GM23338 (cell line): ENCODE measurements at regions not wholly inside any gene's neighbourhood (a gene's known extent, or its start where the extent isn't known, plus 50 kb on each side); places are given as distances from the start of the nearest gene placed in this dataset.

Experiments
- ATAC-seq: fragments of 200-7000 bp; cut with Tn5 transposase; 3 replicates; pipeline ENCODE4 v1.9.1; 2020
- DNase-seq: peaks from one replicate; pipeline ENCODE4 v3.0.0-alpha.2; 2015; ENCODE audit warnings: low spot score
- H2AFZ ChIP-seq: fragments of 200-600 bp; sonication (generic); 2 replicates; pipeline ENCODE4 v1.8.0; 2016; ENCODE audit warnings: antibody characterized with exemption, mild to moderate bottlenecking, moderate library complexity
- H3F3A ChIP-seq: fragments of 200-600 bp; sonication (generic); replicated peaks from 2 replicates; pipeline ENCODE4 v1.8.0; 2017; ENCODE audit warnings: antibody characterized with exemption, mixed run types, low read depth
- H3K27ac ChIP-seq: fragments of 200-600 bp; sonication (generic); 2 replicates; pipeline ENCODE4 v1.6.1; 2016; ENCODE audit warnings: low read depth
- H3K27me3 ChIP-seq: fragments of 200-600 bp; sonication (generic); 2 replicates; pipeline ENCODE4 v1.8.0; 2016; ENCODE audit warnings: mild to moderate bottlenecking, mixed run types, moderate library complexity; ENCODE audit not compliant: insufficient read depth
- H3K36me3 ChIP-seq: fragments of 200-600 bp; sonication (generic); 2 replicates; pipeline ENCODE4 v1.8.0; 2016; ENCODE audit warnings: mild to moderate bottlenecking; ENCODE audit not compliant: insufficient read depth
- H3K4me1 ChIP-seq: fragments of 200-600 bp; sonication (generic); 2 replicates; pipeline ENCODE4 v1.8.0; 2016; ENCODE audit warnings: mild to moderate bottlenecking, moderate library complexity; ENCODE audit not compliant: insufficient read depth
- H3K4me2 ChIP-seq: fragments of 200-600 bp; sonication (generic); 2 replicates; pipeline ENCODE4 v1.7.1; 2017; ENCODE audit warnings: mixed run types
- H3K4me3 ChIP-seq: fragments of 200-600 bp; sonication (generic); 2 replicates; pipeline ENCODE4 v1.6.1; 2016; ENCODE audit warnings: mixed run types
- H3K79me2 ChIP-seq: fragments of 200-600 bp; sonication (generic); replicated peaks from 2 replicates; pipeline ENCODE4 v1.8.0; 2017; ENCODE audit warnings: mild to moderate bottlenecking; ENCODE audit not compliant: insufficient read depth
- H3K9me2 ChIP-seq: fragments of 200-600 bp; sonication (generic); 2 replicates; pipeline ENCODE4 v1.8.0; 2017; ENCODE audit not compliant: insufficient read depth
- H4K20me1 ChIP-seq: fragments of 200-600 bp; sonication (generic); replicated peaks from 2 replicates; pipeline ENCODE4 v1.8.0; 2017; ENCODE audit warnings: mild to moderate bottlenecking; ENCODE audit not compliant: insufficient read depth
- H3K27ac Mint-ChIP-seq: 2 replicates; pipeline ENCODE4 v1.8.0; 2020; ENCODE audit warnings: inconsistent platforms, mild to moderate bottlenecking, moderate library complexity, mixed read lengths
- H3K27me3 Mint-ChIP-seq: 3 replicates; pipeline ENCODE4 v1.8.0; 2022; ENCODE audit warnings: low read depth, mild to moderate bottlenecking, moderate library complexity, mixed read lengths, inconsistent platforms; ENCODE audit not compliant: insufficient read depth, poor library complexity
- H3K36me3 Mint-ChIP-seq: 3 replicates; pipeline ENCODE4 v1.8.0; 2021; ENCODE audit warnings: low read depth, mild to moderate bottlenecking, inconsistent platforms, moderate library complexity, mixed read lengths
- H3K4me1 Mint-ChIP-seq: 3 replicates; pipeline ENCODE4 v1.8.0; 2020; ENCODE audit warnings: mild to moderate bottlenecking, inconsistent platforms, mixed read lengths
- H3K4me3 Mint-ChIP-seq: 3 replicates; pipeline ENCODE4 v1.8.0; 2021; ENCODE audit warnings: moderate library complexity, mild to moderate bottlenecking, inconsistent platforms, mixed read lengths
- H3K9me3 Mint-ChIP-seq: 3 replicates; pipeline ENCODE4 v1.8.0; 2020; ENCODE audit warnings: moderate library complexity, mild to moderate bottlenecking, inconsistent platforms, mixed read lengths
- CREB1 ChIP-seq: fragments of 250-450 bp; sonication (Bioruptor Pico); IDR thresholded peaks from 2 replicates; pipeline ENCODE4 v1.5.0; 2020; ENCODE audit warnings: low read depth, mild to moderate bottlenecking, moderate library complexity
- CTCF ChIP-seq, 2 experiments: fragments of 200-600 bp in 1 of 2; sonication (generic) in 1 of 2; conservative IDR thresholded peaks; 2 replicates each; pipeline versions ENCODE4 v1.5.1 to v1.6.1; 2016 to 2017; ENCODE audit warnings: antibody characterized with exemption in 2 of 2, low read depth in 2 of 2, mild to moderate bottlenecking in 2 of 2, moderate library complexity in 1 of 2
- EZH2 ChIP-seq: fragments of 200-600 bp; sonication (generic); IDR thresholded peaks from one replicate; pipeline ENCODE4 v1.8.0; 2017; ENCODE audit warnings: antibody characterized with exemption, mild to moderate bottlenecking, low read depth; ENCODE audit not compliant: unreplicated experiment
- NANOG ChIP-seq: IDR thresholded peaks from 2 replicates; pipeline ENCODE4 v1.6.1; 2016; ENCODE audit warnings: antibody characterized with exemption, borderline replicate concordance
- POLR2AphosphoS5 ChIP-seq: IDR thresholded peaks from 2 replicates; pipeline ENCODE4 v1.6.1; 2016; ENCODE audit warnings: antibody characterized with exemption, low read depth
- STAT1 ChIP-seq: IDR thresholded peaks from one replicate; pipeline ENCODE4 v1.6.1; 2016; ENCODE audit warnings: antibody characterized with exemption; ENCODE audit not compliant: unreplicated experiment
- ZNF331 ChIP-seq: fragments of 250-450 bp; sonication (Bioruptor Pico); IDR thresholded peaks from 2 replicates; pipeline ENCODE4 v1.5.0; 2020; ENCODE audit warnings: low read depth, mild to moderate bottlenecking, moderate library complexity
- TF ChIP-seq, protein P1 (sequence below): IDR thresholded peaks from one replicate; pipeline ENCODE4 v1.6.1; 2018; ENCODE audit warnings: antibody characterized with exemption; ENCODE audit not compliant: unreplicated experiment
- TF ChIP-seq, protein P2 (sequence below): IDR thresholded peaks from 2 replicates; pipeline ENCODE4 v1.6.1; 2016; ENCODE audit warnings: antibody characterized with exemption

DNA sequence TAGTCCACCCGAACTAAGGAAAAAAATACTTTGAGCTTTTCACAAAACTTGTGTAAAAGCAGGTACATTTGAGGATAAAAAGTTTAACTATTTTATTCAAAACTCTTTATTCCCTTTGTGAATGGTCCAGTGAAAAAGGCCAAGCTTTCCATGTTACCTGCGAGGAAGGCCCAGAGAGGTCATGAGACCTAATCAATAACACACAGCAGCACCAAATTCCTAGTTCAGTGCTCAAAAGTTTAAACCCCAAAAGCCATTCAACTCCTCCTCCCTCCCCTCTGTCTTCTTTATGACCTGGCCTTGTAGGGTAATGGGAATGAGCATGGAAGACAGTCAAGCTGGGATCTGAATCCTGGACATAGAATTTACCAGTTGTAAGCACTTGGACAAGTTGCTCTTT lies 151.9 kb upstream of the FGGY start (continued):
- TF ChIP-seq, protein P1, sequence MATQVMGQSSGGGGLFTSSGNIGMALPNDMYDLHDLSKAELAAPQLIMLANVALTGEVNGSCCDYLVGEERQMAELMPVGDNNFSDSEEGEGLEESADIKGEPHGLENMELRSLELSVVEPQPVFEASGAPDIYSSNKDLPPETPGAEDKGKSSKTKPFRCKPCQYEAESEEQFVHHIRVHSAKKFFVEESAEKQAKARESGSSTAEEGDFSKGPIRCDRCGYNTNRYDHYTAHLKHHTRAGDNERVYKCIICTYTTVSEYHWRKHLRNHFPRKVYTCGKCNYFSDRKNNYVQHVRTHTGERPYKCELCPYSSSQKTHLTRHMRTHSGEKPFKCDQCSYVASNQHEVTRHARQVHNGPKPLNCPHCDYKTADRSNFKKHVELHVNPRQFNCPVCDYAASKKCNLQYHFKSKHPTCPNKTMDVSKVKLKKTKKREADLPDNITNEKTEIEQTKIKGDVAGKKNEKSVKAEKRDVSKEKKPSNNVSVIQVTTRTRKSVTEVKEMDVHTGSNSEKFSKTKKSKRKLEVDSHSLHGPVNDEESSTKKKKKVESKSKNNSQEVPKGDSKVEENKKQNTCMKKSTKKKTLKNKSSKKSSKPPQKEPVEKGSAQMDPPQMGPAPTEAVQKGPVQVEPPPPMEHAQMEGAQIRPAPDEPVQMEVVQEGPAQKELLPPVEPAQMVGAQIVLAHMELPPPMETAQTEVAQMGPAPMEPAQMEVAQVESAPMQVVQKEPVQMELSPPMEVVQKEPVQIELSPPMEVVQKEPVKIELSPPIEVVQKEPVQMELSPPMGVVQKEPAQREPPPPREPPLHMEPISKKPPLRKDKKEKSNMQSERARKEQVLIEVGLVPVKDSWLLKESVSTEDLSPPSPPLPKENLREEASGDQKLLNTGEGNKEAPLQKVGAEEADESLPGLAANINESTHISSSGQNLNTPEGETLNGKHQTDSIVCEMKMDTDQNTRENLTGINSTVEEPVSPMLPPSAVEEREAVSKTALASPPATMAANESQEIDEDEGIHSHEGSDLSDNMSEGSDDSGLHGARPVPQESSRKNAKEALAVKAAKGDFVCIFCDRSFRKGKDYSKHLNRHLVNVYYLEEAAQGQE: no peak

GRCh38 chr1:59146056-59146455 lies 150.8 kb upstream of the FGGY start:
- no peak overlapping the region for H3K27ac ChIP-seq
- Mint-ChIP-seq H3K27me3 (peaks cover 6% of the 10 kb centered on the region), H3K36me3 (no peaks in the 10 kb centered on the region), H3K4me3 (peak overlapping the region; percentile 74), H3K27ac (no peak overlapping the region), H3K4me1 (peaks cover 27% of the 10 kb centered on the region), H3K9me3 (no peaks in the 10 kb centered on the region)
- H3K4me1 ChIP-seq: peaks cover 30% of the 10 kb centered on the region
- H3K36me3 ChIP-seq: no peaks in the 10 kb centered on the region
- no peak for TF ChIP-seq CREB1 (CRISPR knock-in tag)
- TF ChIP-seq ZNF331 (CRISPR knock-in tag): no peak
- no peak for TF ChIP-seq STAT1
- TF ChIP-seq, protein P1: no peak
- TF ChIP-seq EZH2: no peak
- no peak for TF ChIP-seq NANOG
- TF ChIP-seq, protein P2, sequence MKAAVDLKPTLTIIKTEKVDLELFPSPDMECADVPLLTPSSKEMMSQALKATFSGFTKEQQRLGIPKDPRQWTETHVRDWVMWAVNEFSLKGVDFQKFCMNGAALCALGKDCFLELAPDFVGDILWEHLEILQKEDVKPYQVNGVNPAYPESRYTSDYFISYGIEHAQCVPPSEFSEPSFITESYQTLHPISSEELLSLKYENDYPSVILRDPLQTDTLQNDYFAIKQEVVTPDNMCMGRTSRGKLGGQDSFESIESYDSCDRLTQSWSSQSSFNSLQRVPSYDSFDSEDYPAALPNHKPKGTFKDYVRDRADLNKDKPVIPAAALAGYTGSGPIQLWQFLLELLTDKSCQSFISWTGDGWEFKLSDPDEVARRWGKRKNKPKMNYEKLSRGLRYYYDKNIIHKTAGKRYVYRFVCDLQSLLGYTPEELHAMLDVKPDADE: no peak
- no peak for TF ChIP-seq CTCF (conservative IDR thresholded peaks at IDR 0.05; ENCODE audit: low read depth in 2 of 2)
- TF ChIP-seq POLR2AphosphoS5: no peak
- peak overlapping the region; percentile 67 for H3K4me3 ChIP-seq
- H3F3A ChIP-seq: peaks cover 11% of the 10 kb centered on the region; the same call in 1 of the 2 replicates
- H3K79me2 ChIP-seq: no peaks in the 10 kb centered on the region
- H3K27me3 ChIP-seq: peaks cover 22% of the 10 kb centered on the region
- no peaks in the 10 kb centered on the region for H4K20me1 ChIP-seq
- no peaks in the 10 kb centered on the region; the same call in 1 of the 2 replicates for H3K9me2 ChIP-seq
- DNase-seq: no peak
- no peak overlapping the region for H2AFZ ChIP-seq
- H3K4me2 ChIP-seq: peak overlapping the region; percentile 83
- no peak for ATAC-seq
